ENCODE measurements at regions not wholly inside any gene's neighbourhood (a gene's known extent, or its start where the extent isn't known, plus 50 kb on each side); places are given as distances from the start of the nearest gene placed in this dataset.

GRCh38 chr3:25009665-25010064 is 418.4 kb upstream of the RARB start (continued):
- no peak for TF ChIP-seq SIRT6 (IDR thresholded peaks at IDR 0.05; ENCODE audit: low read length)

DNA sequence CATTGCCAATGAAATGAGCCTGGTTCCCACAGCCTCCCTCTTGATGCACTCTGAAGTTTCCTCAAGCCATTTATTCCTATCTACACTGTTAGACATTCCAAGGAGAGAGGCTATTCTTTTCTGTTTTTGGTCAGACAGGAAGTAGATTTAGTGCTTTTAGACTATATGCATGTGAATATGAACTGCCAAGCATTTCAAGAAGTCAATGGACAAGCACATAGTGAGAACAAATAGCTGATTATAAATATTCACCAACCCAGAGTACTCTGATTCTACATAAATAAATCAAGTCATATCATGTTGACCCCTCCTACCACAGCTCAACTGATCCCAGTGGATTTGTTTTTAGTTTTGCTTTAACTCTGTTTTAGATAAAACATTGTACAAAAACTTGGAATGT is 412.5 kb upstream of the RARB start:
- Histone ChIP-seq H3K18ac (ENCODE audit: extremely low read depth, low read length) (no peak overlapping the region), H2BK120ac (replicated peaks; ENCODE audit: low read depth, low read length) (no peak overlapping the region), H2BK12ac (ENCODE audit: low read depth, low read length) (no peak overlapping the region), H3K79me2 (ENCODE audit: control insufficient read depth in 1 of 2, insufficient read depth in 2 of 2, low read length in 2 of 2) (no peaks in the 10 kb centered on the region), H3K79me1 (ENCODE audit: low read depth, low read length) (no peaks in the 10 kb centered on the region), H3K27me3 (replicated peaks in 1 of 4; ENCODE audit: control insufficient read depth in 3 of 4, extremely low read depth in 1 of 4, insufficient read depth in 3 of 4, low read length in 3 of 4) (no peaks in the 10 kb centered on the region), H3K27ac (ENCODE audit: low read depth, low read length) (no peak overlapping the region), H3K36me3 (ENCODE audit: control insufficient read depth in 2 of 4, insufficient read depth in 4 of 4, low read length in 3 of 4) (no peaks in the 10 kb centered on the region), H3K9me3 (ENCODE audit: insufficient read depth in 2 of 2, low read depth in 1 of 2, low read length in 1 of 2) (no peaks in the 10 kb centered on the region), H4K5ac (ENCODE audit: insufficient read length, low read depth, low read length) (no peak overlapping the region), H4K91ac (replicated peaks; ENCODE audit: insufficient read length, low read length) (no peak overlapping the region), H3K4ac (replicated peaks; ENCODE audit: insufficient read length, low read depth, low read length) (no peak overlapping the region), H2AK5ac (ENCODE audit: low read depth, low read length) (no peak overlapping the region), H2BK5ac (ENCODE audit: low read depth, low read length) (no peak overlapping the region), H3K9ac (replicated peaks in 1 of 4; ENCODE audit: extremely low read depth in 1 of 4, low read depth in 3 of 4, low read length in 3 of 4) (no peak overlapping the region), H3K4me3 (ENCODE audit: extremely low read depth in 1 of 4, insufficient read depth in 2 of 4, low read depth in 3 of 4, low read length in 4 of 4) (no peak overlapping the region), H3K23ac (ENCODE audit: insufficient read length) (no peak overlapping the region), H3K4me2 (ENCODE audit: insufficient read depth in 1 of 2, low read depth in 2 of 2, low read length in 2 of 2) (no peak overlapping the region), H3K23me2 (ENCODE audit: low read depth, low read length) (no peaks in the 10 kb centered on the region), H3K56ac (replicated peaks; ENCODE audit: insufficient read length, low read depth, low read length) (no peak overlapping the region), H4K8ac (ENCODE audit: extremely low read depth, insufficient read depth, low read length) (no peak overlapping the region), H3K14ac (ENCODE audit: insufficient read length) (no peak overlapping the region), H2BK15ac (ENCODE audit: low read length) (no peak overlapping the region), H4K20me1 (replicated peaks in 1 of 2; ENCODE audit: control insufficient read depth in 1 of 2, insufficient read depth in 2 of 2, low read length in 2 of 2) (no peaks in the 10 kb centered on the region), H3K4me1 (replicated peaks in 1 of 4; ENCODE audit: control insufficient read depth in 3 of 4, insufficient read depth in 4 of 4, low read length in 3 of 4) (0 out of 7 replicates have a peak, but pooled peaks cover 0 to 2% (median 0%) of the 10 kb centered on the region in 4 experiments), H2BK20ac (ENCODE audit: low read length) (no peak overlapping the region), H2AFZ (ENCODE audit: low read length) (no peak overlapping the region)
- CTCF ChIA-PET (ENCODE audit: partially characterized antibody): interaction anchor here (1.4 to 9.2 kb wide), 2 partner anchors 18 to 289 kb away, joined by 5 to 46 read pairs; no protein-coding TSS in a partner anchor
- DNase-seq (ENCODE audit: low read depth in 1 of 2, low spot score in 2 of 2) (no peak), FAIRE-seq (no peak)
- TF ChIP-seq GTF2F1 (IDR thresholded peaks at IDR 0.05; ENCODE audit: borderline replicate concordance, low read depth, low read length) (no peak), BCL11A (IDR thresholded peaks at IDR 0.05; ENCODE audit: low read depth in 2 of 2, low read length in 2 of 2) (no peak), KDM5A (IDR thresholded peaks at IDR 0.05; ENCODE audit: low read length) (no peak), ASH2L (IDR thresholded peaks at IDR 0.05; ENCODE audit: low read length) (no peak)
- POLR2A ChIA-PET (ENCODE audit: partially characterized antibody): no interaction called here

All from H1 (cell line).